ENCODE measurements at regions not wholly inside any gene's neighbourhood (a gene's known extent, or its start where the extent isn't known, plus 50 kb on each side); places are given as distances from the start of the nearest gene placed in this dataset.

DNA sequence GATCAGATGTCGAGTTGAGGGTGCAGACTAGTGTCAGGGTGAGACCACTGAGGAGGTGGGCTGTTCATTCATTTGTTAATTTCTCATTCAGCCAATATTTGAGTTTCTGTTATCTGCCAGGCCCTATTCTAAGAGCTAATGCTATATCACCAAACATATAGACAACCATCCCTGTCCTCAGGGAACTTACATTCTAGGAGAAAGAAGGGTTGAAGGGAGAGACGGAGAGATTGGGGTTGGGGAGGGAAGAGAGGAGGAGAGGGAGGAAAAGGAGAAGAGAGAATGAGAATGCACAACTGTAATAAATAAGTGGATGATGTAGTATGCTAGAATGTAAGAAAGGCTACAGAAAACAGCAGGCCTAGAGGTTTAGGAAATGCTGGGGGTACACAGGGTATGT lies 129.9 kb upstream of the PITX1 start:
- Histone ChIP-seq H3F3A (ENCODE audit: low read depth) (no peaks in the 10 kb centered on the region), H3K9me3 (ENCODE audit: insufficient read depth, low read depth, low read length) (no peaks in the 10 kb centered on the region), H3K27me3 (ENCODE audit: insufficient read depth, low read length, poor library complexity, severe bottlenecking) (no peaks in the 10 kb centered on the region), H3K9me2 (replicated peaks; ENCODE audit: low read depth, low read length) (no peaks in the 10 kb centered on the region), H3K9ac (ENCODE audit: low read depth, low read length, poor library complexity, severe bottlenecking) (no peak overlapping the region), H3K79me2 (ENCODE audit: insufficient read depth, low read length) (no peaks in the 10 kb centered on the region), H3K4me1 (ENCODE audit: insufficient read depth, low read length, poor library complexity, severe bottlenecking) (no peaks in the 10 kb centered on the region), H4K20me1 (ENCODE audit: insufficient read depth, low read length, poor library complexity, severe bottlenecking) (no peaks in the 10 kb centered on the region), H2AFZ (ENCODE audit: low read length) (no peak overlapping the region), H3K36me3 (ENCODE audit: insufficient read depth, low read length) (no peaks in the 10 kb centered on the region), H3K4me2 (ENCODE audit: low read depth, low read length, poor library complexity, severe bottlenecking) (no peak overlapping the region), H3K4me3 (ENCODE audit: low read length, poor library complexity, severe bottlenecking) (no peak overlapping the region)
- TF ChIP-seq EZH2phosphoT487 (IDR thresholded peaks at IDR 0.05; ENCODE audit: borderline replicate concordance) (no peak), CTCF (conservative IDR thresholded peaks at IDR 0.05; ENCODE audit: low read length) (no peak)

DNA sequence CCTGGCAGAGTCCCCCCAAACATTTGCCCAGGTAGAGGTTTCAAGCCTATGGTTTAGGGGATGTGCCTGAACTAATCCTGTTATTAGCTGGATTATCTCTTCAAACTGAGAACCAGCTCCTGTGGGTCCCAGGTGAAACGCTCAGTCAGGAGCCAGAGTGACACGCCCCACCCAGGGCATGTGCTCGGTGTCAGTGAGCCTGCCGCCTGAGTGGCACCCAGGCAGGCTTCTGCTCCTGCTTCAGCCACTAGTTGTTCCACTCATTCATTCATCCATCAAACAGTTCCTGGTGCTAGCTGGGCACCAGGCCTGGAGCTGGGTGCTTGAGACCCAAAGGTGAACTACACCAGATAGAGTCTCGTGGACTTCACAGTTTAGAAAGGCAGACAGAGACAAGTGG lies 129.4 kb upstream of the PITX1 start:
- Histone ChIP-seq H3F3A (ENCODE audit: low read depth) (no peaks in the 10 kb centered on the region), H3K4me2 (ENCODE audit: low read depth, low read length, poor library complexity, severe bottlenecking) (no peak overlapping the region), H3K36me3 (ENCODE audit: insufficient read depth, low read length) (no peaks in the 10 kb centered on the region), H3K79me2 (ENCODE audit: insufficient read depth, low read length) (no peaks in the 10 kb centered on the region), H3K9ac (ENCODE audit: low read depth, low read length, poor library complexity, severe bottlenecking) (no peak overlapping the region), H3K9me2 (replicated peaks; ENCODE audit: low read depth, low read length) (no peaks in the 10 kb centered on the region), H3K27me3 (ENCODE audit: insufficient read depth, low read length, poor library complexity, severe bottlenecking) (no peaks in the 10 kb centered on the region), H4K20me1 (ENCODE audit: insufficient read depth, low read length, poor library complexity, severe bottlenecking) (no peaks in the 10 kb centered on the region), H2AFZ (ENCODE audit: low read length) (no peak overlapping the region), H3K4me3 (ENCODE audit: low read length, poor library complexity, severe bottlenecking) (no peak overlapping the region), H3K9me3 (ENCODE audit: insufficient read depth, low read depth, low read length) (no peaks in the 10 kb centered on the region), H3K4me1 (ENCODE audit: insufficient read depth, low read length, poor library complexity, severe bottlenecking) (no peaks in the 10 kb centered on the region)
- TF ChIP-seq EZH2phosphoT487 (IDR thresholded peaks at IDR 0.05; ENCODE audit: borderline replicate concordance) (no peak), CTCF (conservative IDR thresholded peaks at IDR 0.05; ENCODE audit: low read length) (no peak)

GRCh38 chr5:135162661-135163265 lies 128.7 kb upstream of the PITX1 start:
- H3K9me2 ChIP-seq (replicated peaks; ENCODE audit: low read depth, low read length) = no peaks in the 10 kb centered on the region
- H3K4me2 ChIP-seq (ENCODE audit: low read depth, low read length, poor library complexity, severe bottlenecking) = no peak overlapping the region
- H3K9me3 ChIP-seq (ENCODE audit: insufficient read depth, low read depth, low read length) = no peaks in the 10 kb centered on the region; the same call in 1 of the 2 replicates
- no peak for TF ChIP-seq EZH2phosphoT487 (IDR thresholded peaks at IDR 0.05; ENCODE audit: borderline replicate concordance)
- no peak for TF ChIP-seq CTCF (conservative IDR thresholded peaks at IDR 0.05; ENCODE audit: low read length)
- no peak overlapping the region for H2AFZ ChIP-seq (ENCODE audit: low read length)
- no peaks in the 10 kb centered on the region for H3K4me1 ChIP-seq (ENCODE audit: insufficient read depth, low read length, poor library complexity, severe bottlenecking)
- H3K27me3 ChIP-seq (ENCODE audit: insufficient read depth, low read length, poor library complexity, severe bottlenecking) = no peaks in the 10 kb centered on the region
- H3K9ac ChIP-seq (ENCODE audit: low read depth, low read length, poor library complexity, severe bottlenecking) = no peak overlapping the region
- H3K4me3 ChIP-seq (ENCODE audit: low read length, poor library complexity, severe bottlenecking) = no peak overlapping the region
- no peaks in the 10 kb centered on the region for H4K20me1 ChIP-seq (ENCODE audit: insufficient read depth, low read length, poor library complexity, severe bottlenecking)
- no peaks in the 10 kb centered on the region for H3K79me2 ChIP-seq (ENCODE audit: insufficient read depth, low read length)
- H3F3A ChIP-seq (ENCODE audit: low read depth) = no peaks in the 10 kb centered on the region
- H3K36me3 ChIP-seq (ENCODE audit: insufficient read depth, low read length) = no peaks in the 10 kb centered on the region
